NCI-H1048 (cell line): ENCODE measurements at regions not wholly inside any gene's neighbourhood (a gene's known extent, or its start where the extent isn't known, plus 50 kb on each side); places are given as distances from the start of the nearest gene placed in this dataset.

Source experiments
- DNase-seq: peaks from one replicate; lab custom pipeline; 2025; lab: John Stamatoyannopoulos, UW

DNA sequence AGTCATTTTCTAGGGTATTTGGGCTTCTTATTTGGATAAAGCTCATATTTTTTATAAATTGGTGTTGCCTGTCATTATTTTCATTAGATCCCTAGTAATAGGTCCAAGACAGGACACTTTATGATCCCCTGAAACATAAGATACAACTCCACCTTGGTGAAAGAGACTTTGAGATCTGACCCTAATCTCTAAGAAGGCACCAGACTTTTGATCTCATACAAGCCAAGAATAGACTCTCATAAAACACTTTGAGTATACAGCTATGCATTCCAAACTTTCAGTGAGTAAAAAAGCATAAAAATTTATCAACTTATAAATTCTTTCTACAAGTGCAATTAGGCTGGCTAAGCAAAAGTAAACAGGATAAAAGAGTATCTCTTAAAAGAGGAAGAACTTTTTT lies 451.2 kb downstream of the MN1 start:
- DNase-seq = no peak

DNA sequence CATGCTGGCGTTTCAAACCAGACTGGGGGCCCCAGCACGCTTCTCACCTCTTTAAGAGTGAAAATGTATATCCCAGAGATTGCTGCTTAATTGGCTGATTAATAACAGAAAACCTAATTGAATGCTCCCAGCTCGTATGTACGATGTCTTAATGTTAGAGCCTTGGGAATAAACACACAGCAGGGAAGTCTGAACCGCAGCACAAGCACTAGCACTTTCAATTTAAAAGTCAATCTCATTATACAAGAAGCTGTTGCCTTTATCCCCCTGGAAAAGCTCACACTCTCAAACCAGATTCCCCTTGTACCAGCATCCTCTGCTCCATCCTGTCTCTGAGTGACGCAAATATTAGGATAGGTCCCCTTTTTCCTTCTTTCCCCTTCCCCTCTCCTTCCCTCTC lies 449.1 kb downstream of the MN1 start:
- no peak for DNase-seq

DNA sequence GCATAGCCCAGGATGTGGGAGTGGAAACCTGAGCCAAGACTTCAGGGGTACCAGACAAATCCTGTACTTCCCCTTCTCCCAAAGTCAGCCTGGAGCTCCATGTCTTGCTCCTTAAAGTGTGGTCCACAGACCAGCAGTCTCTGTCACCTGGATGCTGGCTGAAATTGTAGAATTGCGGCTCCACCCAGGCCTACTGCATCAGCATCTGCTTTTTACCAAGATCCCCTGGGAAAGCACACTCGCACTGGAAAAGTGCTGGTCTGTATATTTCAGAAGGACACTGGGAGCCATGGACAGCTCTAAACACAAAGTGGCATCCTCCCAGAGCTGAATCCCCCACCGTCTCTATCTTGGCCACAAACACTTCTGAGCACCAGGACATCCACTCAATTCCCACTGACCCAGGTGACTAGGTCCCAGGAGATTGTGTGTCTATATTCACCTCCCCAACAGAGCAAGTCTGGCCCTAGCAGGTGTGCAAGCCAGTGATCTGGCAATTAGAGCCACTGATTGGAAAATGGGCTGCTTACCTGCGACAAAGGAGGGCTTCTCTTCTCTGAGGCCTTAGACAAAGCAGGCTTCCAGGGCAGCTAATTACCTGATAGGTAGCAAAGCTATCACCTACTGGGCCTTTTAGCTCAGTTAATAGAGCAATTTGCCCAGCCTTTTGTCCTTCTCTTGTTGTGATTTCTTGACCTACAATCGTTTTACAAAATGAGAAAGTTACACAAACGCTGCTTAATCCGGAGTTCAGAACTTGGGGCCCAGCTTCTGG lies 443.3 kb downstream of the MN1 start:
- no peak for DNase-seq

DNA sequence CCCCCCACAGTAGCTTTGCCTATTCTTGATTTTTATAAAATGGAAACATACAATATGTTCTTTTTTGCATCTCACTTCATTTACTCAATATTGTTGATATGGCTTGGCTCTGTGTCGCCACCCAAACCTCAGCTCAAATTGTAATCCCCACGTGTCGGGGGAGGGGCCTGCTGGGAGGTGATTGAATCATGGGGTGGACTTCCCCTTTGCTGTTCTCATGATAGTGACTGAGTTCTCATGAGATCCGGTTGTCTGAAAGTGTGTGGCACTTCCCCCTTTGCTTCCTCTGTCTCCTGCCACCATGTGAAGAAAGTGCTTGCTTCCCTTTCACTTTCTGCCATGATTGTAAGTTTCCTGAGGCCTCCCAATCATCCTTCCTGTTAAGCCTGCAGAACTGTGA lies 431.3 kb downstream of the MN1 start:
- DNase-seq = no peak

DNA sequence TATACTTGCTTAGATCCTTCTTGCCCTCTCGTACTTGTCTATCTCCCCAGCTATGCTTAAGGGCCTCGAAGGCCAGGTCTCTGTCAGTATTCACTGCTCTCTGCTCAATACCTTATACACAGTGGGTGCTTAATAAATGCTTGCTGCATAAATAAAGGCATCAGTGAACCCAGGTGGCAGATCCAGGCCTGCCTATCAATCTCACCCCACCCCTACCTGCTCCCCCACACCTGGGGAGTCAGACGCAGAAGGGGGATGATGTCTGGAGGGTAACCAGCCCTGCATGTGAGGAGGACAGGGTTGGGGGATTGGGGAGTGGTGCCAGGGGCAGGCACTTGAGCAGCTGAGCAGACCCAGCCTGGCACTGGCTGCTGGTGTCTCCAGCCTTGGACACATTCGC lies 430.6 kb downstream of the MN1 start:
- DNase-seq = no peak

DNA sequence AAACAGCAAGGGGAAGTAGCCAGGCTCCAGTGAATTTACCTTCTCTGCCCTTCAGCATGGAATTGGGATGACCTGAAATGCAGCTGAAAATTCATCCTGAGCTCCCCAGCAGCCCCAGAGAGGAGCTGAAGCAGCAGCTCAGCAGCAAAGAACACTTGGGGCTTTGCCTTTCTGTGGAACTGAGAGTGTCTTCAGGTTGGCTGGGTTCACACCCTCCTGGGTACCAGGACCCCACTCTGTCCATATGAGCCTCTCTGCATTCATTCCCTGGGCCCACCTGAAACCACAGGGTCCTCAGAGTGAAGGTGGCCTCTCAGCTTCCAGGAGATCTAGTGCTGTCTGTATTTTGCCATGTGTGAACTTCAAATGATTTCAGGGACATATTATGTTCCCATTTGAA lies 429.2 kb downstream of the MN1 start:
- no peak for DNase-seq

DNA sequence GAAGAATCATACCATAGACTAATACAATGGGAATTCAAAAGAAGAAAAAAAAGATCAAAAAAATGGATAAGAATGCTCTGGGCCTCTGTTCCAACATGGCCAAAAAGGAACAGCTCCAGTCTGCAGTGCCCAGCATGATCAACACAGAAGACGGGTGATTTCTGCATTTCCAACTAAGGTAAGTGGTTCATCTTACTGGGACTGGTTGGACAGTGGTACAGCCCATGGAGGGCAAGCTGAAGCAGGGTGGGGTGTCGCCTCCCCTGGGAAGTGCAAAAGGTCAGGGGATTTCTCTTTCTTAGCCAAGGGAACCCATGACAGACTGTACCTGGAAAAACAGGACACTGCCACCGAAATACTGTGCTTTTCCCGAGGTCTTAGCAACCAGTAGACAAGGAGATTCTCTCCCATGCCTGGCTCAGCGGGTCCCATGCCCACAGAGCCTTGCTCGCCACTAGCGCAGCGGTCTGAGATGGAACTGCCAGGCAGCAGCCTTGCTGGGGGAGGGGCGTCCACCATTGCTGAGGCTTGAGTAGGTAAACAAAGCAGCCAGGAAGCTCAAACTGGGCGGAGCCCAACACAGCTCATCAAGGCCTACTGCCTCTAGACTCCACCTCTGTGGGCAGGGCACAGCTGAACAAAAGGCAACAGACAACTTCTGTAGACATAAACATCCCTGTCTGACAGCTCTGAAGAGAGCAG lies 428.4 kb downstream of the MN1 start:
- DNase-seq = no peak

DNA sequence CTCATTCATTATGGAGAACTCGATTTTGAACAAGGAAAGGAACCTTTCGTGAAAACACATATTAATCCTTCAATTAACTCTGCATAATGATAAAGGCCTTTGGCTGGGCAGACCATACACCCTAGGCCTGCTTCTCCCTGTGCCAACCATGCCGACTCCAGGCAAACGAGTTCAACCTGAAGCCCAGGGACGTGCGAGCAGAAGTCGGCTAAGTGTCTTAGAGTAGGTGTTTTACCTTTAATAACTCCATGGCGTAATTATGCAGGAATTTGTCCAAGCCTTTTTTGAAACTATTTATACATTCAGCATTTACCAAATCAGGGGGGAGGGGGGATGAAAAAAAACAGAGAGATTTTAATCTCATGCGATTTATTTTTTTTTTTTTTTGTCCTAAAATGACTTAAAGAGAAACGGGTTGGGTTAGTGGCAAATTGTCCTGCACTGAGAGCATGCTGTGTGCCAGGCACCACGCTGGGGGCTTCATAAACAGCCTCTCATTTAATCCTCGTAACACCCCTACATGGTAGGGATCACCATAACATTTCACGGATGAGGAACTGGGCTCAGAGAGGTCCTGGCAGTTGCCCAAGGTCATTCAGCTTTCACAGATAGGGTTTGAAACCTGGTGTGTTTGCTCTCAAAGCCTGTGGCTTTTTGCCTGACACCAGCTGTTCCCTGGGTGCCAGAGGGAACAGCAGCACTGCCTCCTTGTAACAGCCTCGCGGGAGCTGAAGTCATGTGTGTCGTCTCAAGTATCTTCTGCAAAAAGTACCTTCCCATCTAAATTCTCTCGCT lies 423.9 kb downstream of the MN1 start:
- DNase-seq = no peak

DNA sequence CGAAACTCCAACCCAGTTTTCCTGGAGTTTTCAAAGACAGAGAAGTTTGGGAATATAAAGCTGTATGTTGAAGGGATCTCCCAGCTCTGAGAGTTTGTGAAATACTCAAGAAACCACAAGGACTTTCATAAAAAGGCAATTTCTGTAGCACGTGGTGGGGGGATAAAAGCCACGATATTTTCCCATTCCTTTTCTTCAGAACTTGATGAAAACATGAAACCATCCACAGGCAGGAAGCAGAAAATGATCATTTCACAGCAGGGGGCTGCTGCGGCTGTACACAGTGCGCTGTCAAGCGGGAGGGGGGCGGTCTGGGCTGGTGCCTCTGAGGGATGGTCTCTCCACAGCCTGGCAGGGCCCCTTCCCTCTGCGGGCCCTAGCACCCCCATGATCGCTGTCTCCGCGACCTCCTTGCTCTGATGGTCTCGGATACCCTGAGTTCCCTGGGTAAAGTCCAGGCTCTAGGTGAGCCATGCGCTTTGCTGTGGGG lies 423.2 kb downstream of the MN1 start:
- no peak for DNase-seq

DNA sequence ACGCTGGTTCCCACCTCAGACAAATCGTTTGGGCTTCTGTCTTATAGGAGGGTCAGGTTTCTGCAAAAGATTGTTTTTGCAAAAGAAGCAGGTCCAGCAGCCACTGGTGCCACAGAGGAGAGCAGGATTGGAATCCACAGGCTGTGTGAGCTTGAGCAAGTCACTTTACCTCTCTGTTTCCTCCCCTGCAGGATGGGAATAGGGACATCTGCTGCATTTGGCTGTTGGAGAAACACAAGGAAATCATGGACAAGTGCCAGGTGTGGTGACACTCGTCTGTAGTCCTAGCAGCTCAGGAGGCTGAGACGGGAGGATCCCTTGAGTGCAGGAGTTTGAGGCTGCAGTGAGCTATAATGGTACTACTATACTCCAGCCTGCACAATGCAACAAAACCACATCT lies 422.6 kb downstream of the MN1 start:
- DNase-seq = no peak

DNA sequence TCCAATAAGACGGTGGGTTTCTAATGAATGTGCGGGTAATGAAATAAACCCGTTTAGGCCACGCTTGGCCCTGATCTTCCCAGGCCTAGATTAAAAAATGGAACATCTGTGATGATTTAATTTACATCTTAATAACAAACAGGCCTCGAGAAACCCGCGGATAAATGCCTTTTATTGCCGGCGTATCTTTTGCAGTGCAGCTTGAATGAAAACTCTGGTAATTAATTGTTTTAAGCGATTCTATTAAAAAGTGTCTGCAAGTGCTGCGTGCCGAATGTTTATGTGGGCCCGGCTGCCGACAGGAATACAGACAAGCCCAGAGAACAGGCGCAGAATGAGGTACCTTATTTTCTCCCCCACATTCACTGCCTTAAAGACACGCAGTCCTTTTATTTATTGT lies 420.7 kb downstream of the MN1 start:
- DNase-seq = no peak

DNA sequence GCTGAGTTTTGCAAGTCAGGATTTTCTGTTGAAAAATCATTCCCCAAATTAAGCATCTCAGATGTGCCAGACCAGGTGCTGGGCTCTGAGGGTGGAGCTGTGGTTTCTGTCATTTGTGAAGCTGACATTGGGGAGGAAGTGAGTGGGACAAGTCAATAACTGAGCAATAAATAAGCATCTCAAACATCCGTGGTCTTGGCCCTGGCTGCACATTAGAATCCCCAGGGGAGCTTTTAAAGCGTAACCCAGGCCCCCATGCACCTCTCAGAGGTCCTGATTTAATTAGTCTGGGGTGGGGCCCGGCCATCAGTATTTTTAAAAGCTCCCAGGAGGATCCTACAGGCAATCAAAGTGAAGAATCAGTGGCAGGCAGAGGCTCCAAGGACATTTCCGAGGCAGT lies 420.0 kb downstream of the MN1 start:
- no peak for DNase-seq

DNA sequence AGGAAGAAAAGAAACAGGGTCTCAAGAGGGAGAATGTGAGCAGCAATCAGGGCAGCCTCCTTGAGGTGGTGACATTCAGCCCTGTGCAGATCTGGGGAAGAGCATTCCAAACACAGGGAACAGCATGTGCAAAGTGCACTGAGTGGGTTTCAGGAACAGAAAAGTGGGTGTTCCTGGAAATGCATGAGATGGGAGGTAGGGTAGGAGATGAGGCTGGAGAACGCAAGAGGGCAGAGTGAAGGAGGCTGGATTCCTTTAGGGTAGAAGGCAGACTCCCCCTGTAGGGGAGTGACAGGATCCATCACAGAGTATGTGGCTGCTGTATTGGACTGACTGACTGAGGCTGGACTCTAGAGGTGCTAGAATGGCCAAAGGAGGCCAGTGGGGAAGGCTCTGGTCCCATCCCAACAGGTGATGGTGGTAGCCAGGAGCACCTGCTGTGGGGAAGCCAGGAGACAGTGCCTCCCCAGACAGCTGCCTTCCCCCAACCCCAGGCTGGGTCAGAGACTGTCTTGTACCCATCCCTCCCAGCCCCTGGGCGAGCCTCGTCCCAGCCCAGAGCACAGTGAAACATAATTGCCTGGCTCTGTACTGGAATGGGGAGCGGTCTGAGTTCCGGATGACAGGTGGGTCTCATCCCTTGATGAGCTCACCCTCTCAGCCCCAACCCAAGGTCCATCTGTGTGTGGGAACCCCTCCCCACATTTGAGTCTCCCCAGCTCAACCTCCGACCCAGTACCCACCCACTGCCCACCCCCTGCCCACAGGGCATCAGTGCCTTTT lies 419.4 kb downstream of the MN1 start:
- DNase-seq = no peak

DNA sequence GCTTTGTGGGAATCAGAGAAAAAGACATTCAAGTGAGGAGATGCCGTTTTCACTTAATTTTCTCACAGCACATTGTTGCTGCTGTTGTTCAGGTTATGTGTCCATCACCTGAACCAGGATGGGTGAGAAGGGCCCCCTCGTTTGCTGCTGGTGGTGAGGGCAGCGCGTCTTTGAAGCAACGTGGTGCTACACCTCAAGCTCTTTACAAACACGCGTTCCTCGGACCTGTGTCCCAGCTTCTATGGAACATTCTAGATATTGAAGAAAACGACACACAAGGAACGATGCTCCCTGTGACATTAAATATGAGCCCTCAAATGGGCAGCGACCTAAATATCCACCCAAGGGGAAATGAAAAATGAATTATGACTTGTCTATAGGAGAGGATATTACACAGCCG lies 418.6 kb downstream of the MN1 start:
- DNase-seq = no peak

DNA sequence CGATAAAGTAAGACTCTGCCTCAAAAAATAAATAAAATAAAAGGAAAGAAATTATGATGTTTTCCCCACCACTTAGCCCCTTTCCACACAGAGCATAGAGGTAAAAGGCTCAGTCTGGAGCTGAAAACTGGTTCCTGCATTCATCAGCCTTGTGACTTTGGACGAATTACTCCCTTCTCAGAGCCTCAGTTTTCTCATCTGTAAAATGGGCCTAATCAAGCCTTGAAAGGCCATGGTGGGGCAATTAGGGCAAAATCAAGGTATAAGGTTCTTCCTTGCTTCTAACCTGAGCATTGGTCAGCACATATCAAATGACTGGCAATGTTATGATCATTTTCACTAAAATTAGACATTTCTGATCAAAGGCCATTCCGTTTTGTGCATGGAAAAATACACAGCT lies 417.7 kb downstream of the MN1 start:
- no peak for DNase-seq

DNA sequence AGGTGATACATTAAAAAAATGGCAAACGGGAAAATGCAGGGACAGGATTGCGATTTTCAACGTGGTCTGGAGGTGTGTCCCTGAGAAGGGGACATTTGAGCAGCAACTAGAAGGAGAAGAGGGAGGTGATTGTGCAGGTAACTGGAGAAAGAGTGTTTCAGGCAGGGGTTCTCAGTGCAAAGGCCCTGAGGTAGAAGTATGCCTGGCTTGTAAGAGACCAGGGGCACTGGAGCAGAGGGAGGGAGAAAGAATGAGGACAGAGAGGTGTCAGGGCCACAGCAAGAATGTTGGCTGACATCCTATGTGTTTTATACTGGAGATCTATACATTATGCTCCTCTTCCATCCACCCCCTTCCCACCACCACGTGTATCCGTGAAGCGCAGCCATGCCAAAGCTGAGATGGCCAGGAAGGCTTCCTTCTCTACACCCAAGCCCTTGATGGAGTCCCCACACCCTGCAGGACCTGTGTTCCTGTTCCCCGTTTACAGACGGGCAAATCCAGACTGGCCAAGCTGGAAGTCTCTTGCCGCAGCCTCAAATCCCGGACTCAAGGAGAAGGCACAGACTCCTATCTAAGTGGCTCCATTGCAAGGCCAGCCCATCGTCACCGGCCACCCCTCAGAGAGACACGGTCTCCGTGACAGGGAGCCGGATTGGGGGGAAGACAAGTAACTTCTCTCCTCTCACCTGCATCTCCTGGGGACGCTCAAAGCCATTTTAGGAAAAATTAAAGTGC lies 416.1 kb downstream of the MN1 start:
- no peak for DNase-seq

DNA sequence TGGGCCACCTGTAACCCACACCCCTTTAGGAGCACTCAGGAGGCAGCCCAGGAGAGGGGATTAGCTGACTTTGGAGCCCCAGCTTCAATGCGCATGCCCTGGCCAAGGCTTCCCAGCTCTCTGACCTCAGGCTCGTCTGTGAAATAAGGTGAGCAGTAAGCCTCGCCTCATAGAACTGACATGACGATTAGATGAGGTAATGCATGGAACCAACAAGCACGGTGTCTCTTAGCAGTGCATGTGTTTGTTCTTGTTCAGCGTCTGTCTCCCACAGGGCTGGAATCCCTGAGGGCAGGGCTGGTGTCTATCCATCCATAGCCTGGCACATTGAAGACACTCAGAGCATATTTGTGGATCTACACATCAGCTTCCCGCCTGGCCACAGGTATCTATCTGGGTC lies 415.4 kb downstream of the MN1 start:
- no peak for DNase-seq

DNA sequence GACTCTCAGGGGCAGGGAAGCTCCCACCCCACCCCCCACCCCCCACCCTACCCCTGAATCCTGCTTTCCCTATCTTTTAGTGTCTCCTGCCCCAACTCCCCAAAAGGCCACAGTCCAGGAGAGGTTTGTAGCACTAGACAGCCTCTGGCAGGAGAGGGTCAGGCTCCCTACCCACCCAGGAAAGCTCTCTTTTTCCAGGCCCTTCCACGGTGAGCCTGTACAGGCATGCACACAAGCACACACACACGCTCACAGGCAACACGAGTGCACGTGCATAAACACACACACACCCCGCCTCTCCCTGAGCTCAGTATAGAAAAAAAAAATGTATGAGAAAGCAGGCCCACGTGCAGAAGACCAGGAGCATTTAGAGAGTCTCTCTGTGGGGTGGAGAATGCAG lies 414.0 kb downstream of the MN1 start:
- no peak for DNase-seq

DNA sequence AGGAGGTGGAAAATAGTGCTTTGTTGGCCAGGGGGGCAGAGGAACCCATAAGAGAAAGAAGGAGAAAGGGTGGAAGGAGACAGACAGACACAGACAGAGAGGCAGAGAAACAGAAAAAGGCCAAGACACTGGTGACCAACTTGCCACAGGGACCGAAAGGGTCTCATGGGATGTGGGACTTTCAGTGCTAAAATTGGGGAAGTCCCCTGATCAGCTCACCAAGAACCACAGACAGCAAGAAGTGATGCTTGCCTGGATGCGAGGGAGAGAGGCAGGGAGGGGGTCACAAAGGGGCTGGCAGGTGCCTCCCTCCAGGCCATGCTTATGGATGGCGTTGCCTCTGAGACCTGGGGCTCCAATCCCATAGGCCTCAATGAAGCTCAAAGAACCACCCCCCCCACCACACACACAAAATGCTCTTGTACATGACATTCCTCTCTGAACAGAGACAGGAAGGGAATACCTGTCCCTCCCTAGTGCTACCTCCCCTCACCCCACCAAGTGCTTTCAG lies 413.4 kb downstream of the MN1 start:
- no peak for DNase-seq

DNA sequence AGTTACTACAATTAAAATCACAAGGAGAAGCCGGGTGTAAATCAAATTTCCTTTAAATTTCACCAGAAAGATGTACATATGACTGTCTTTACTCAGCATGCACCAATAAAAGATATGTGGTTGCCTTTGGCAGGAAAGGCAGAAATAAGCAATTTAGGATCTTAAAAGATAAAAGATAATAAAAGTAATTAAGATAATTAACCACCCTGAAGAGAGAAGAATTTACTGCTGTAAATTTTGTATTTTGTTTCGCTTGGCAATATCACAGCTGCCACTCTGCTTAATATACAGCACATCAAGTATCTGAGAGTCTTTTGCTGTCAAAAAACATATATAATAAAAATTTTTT lies 411.9 kb downstream of the MN1 start:
- no peak for DNase-seq

DNA sequence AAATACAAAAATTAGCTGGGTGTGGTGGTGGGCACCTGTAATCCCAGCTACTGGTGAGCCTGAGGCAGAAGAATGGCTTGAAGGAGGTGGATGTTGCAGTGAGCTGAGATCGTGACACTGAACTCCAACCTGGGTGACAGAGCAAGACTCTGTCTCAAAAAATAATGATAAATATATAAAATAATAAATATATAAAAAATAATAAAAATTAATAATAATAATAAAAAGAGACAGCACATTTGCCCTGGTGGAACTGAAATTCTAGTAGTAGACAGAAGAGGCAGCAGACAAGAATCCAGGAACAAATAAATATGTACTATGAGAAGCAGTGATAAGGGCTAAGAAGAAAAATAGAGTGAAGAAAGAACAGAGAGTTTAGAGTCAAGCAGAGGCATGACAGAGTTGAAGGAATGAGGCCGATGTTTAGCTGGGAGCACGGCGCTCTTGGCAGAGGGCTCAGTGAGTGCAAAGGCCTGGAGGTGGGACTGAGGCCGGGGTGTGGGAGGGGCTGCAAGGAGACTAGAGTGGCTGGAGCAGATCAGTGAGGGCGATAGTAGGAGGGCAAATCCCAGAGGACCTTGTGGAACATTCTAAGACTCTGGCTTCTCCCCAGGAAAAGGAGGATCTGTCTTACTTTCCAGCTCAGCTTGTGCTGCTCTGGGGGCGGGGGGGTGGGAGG lies 410.3 kb downstream of the MN1 start:
- no peak for DNase-seq
